NOMO-1 treated with DMSO at 0.1 percent for 48 hours (cell line): ENCODE measurements at regions not wholly inside any gene's neighbourhood (a gene's known extent, or its start where the extent isn't known, plus 50 kb on each side); places are given as distances from the start of the nearest gene placed in this dataset.
"Not testable (repeated sequence)": the region's sequence is repeated elsewhere in the genome, so short reads cannot be mapped to it uniquely, and the experiment has no call there.

Experiments
- DNase-seq: peaks from one replicate; lab custom pipeline; 2025; ENCODE audit not compliant: unreplicated experiment; lab: John Stamatoyannopoulos, UW

DNA sequence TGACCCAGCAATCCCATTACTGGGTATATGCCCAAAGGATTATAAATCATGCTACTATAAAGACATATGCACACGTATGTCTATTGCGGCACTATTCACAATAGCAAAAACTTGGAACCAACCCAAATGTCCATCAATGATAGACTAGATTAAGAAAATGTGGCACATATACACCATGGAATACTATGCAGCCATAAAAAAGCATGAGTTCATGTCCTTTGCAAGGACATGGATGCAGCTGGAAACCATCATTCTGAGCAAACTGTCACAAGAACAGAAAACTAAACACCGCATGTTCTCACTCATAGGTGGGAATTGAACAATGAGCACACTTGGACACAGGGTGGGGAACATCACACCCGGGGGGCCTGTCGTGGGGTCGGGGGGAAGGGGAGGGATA is 80.1 kb upstream of the TMEM170B start:
- DNase-seq: not testable (repeated sequence)

DNA sequence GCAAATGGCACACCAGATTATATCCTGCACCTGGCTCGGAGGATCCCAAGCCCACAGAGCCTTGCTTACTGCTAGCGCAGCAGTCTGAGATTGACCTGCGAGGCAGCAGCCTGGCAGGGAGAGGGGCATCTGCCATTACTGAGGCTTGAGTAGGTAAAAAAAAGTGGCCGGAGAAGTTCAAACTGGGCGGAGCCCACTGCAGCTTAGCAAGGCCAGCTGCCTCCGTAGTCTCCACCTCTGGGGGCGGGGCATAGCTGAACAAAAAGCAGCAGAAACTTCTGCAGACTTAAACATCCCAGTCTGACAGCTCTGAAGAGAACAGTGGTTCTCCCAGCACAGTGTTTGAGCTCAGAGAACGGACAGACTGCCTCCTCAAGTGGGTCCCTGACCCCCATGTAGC is 85.4 kb upstream of the TMEM170B start:
- DNase-seq: not testable (repeated sequence)

GRCh38 chr6:11450037-11450436 is 87.5 kb upstream of the TMEM170B start:
- no peak for DNase-seq

GRCh38 chr6:11449408-11449807 is 88.1 kb upstream of the TMEM170B start:
- DNase-seq: no peak

DNA sequence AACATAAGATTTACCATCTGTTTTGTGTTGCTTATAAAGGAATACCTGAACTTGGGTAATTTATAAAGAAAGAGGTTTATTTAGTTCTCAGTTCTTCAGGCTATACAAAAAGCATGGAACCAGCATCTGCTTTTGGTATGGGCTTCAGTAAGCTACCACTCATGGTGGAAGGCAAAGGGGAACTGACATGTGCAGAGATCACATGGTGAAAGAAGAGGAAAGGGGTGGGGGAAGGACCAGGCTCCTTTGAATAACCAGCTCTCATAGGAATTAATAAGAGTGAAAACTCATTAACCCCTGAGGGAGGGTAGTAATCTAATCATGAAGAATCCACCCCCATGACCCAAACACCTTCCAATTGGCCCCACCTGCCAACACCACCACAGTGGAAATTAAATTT is 89.5 kb upstream of the TMEM170B start:
- DNase-seq: no peak

- DNase-seq: no peak
Observed at GRCh38 chr6:11447265-11447664, 90.3 kb upstream of the TMEM170B start.

- DNase-seq: no peak
Observed at GRCh38 chr6:11445146-11445545, 92.4 kb upstream of the TMEM170B start.

GRCh38 chr6:11443125-11443524 is 94.4 kb upstream of the TMEM170B start:
- DNase-seq: not testable (repeated sequence)

DNA sequence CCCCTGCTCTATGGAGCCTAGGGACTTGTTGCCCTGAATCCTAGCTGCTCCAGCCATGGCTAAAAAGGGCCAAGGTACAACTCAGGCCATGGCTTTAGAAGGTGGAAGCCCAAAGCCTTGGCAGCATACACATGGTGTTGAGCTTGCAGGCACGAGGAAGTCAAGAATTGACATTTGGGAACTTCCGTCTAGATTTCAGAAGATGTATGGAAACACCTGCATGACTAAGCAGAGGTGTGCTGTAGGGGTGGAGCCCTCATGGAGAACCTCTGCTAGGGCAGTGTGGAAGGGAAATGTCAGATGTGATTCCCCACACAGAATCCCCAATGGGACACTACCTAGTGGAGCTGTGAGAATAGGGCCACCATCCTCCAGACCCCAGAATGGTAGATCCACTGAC is 95.1 kb upstream of the TMEM170B start:
- no peak for DNase-seq

GRCh38 chr6:11439876-11440275 is 97.7 kb upstream of the TMEM170B start:
- DNase-seq: no peak

DNA sequence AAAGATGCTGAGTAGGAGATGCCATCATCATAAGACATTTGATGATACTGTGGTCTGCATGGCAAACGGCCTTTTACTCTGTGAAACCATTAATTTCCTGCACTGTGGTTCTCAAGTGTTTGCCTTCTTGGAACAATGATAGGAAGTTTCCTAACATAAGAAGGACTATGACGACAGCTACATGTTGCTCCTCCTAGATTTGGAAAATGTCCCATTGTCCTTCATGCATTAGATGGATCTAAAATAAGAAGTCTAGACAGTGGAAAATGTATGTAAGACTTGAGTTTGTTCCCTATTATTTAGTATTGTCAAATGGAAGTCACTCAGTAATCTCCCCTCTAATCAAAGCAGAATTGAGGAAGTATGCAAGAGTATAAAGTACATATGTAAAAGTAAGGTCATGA is 98.5 kb upstream of the TMEM170B start:
- DNase-seq: peak; percentile 47

- DNase-seq: no peak
Observed at GRCh38 chr6:11437824-11438459, 99.6 kb upstream of the TMEM170B start.

GRCh38 chr6:11436508-11437096 is 100.9 kb upstream of the TMEM170B start:
- no peak for DNase-seq

GRCh38 chr6:11434565-11435326 is 102.8 kb upstream of the TMEM170B start:
- DNase-seq: no peak

DNA sequence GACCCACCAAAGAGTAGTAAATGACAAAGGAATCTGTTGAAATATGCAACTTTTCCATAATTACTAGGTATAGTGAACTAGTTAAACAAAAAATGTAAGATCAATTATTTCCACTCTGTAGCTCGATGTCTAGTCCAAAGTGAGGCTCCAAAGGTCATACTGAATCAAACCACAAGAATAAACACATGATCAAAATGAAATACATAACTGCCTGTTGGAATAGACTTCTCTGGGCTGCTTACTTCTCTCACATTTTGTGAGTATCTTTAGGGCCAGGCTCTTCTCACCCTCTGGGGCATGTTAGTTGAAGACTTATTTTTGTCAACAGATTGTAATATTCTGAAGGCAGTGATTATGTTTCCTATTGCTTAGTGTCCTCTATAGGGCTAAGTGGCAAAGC is 103.7 kb upstream of the TMEM170B start:
- no peak for DNase-seq

DNA sequence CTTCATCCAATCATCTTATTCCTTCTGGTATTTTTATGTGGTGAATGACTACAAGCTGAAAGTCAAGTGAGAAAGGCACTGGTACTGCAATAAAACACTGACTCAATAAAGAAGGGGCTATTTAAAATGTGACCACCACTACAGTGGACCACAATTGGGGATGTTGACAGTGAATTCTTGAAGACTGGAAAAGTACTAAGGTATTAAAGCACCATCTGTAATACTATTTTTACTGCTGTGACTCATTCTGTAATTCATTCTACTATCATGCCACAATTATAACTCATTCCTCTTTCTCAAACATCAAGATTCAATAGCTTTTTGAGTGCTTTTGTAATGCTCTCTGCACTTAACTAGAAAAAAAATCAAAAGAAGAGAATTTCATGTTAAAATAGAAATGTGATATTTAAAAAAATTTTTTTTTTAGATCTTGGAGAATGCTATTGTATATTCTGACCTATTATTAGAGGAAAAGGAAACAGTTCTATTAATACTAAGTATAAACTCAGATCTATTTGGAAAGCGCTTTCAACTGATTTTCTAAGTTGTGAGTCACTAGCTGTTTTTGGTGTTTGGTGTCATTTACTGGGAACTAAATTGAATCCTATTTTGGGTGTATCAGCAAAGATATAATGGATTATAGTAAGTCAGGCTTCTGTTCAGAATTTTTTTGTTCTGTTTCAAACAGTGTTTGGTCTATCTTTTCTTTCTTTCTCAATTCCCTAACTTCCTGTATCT is 104.7 kb upstream of the TMEM170B start:
- peak; percentile 35 for DNase-seq

DNA sequence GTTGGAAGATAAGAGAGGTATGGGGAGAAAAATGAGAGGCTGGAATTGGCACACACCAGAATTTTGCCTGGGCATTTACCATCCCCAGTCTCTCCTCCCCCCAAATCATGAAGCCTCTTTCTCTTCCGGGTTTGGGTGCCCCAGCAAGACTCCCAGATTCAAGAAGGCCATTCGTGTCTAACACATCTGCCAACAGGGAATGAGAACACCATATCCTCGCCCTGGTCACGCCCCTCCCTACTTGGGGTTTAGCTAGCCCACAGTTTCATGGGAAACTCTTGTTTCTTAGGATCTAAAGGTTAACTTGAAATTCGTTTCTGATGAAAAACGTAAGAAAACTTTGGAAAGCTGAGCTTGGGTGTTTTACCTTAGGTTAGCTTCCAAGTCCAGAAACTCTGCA is 105.5 kb upstream of the TMEM170B start:
- DNase-seq: no peak

GRCh38 chr6:11431455-11431937 is 106.1 kb upstream of the TMEM170B start:
- no peak for DNase-seq

GRCh38 chr6:11430036-11430435 is 107.5 kb upstream of the TMEM170B start:
- no peak for DNase-seq

DNA sequence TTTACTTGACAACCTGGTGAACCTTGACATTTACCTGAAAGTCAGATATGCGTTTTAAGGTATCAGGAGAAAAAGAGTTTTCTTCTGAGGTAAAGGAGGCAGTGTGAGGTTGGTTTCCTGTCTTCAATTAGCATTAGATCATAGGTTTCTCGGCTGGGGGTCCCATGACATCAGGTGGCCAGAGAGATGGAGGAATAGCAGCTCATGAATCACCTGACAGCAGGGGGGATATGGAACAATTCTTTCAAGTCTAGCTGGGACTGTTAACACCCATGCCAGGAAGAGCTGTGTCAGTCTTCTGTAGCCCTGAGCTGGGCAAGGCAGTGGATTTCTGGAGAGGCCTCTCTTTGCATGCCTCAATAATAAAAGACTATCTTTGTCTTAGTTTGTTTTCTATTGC is 108.0 kb upstream of the TMEM170B start:
- DNase-seq: no peak

- DNase-seq: no peak
Observed at GRCh38 chr6:11428895-11429294, 108.7 kb upstream of the TMEM170B start.

- no peak for DNase-seq
Observed at GRCh38 chr6:11428371-11428770, 109.2 kb upstream of the TMEM170B start.
